Erythroblast (primary cell): ENCODE measurements at regions not wholly inside any gene's neighbourhood (a gene's known extent, or its start where the extent isn't known, plus 50 kb on each side); places are given as distances from the start of the nearest gene placed in this dataset.

ENCODE experiments used
- GATA1 ChIP-seq: IDR thresholded peaks from 2 replicates; pipeline ENCODE4 v1.6.1; 2011; ENCODE audit warnings: low read depth, mild to moderate bottlenecking, control low read depth, low read length, moderate library complexity
- POLR2A ChIP-seq: IDR thresholded peaks from 2 replicates; pipeline ENCODE4 v1.6.1; 2011; ENCODE audit warnings: mild to moderate bottlenecking, low read length

DNA sequence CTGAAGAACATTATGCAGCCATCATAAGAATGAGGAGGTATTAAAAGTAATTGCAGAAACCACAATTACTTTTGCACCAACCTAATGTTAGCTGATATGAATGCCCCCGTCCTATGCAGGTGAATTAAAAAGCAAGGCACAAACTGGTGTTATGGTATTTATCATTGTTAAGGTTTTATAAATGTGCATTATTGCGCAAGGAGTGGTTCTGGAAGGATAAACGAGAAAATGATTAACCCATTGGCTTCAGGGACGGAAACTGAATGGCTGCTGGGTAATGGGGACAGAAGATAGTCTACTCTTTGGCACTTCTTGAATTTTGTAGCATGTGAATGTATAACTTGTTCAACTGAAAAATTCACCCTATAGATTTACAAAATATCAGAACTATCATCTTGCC is 148.6 kb upstream of the SALL4 start:
- TF ChIP-seq POLR2A = no peak
- no peak for TF ChIP-seq GATA1
